ENCODE measurements at regions not wholly inside any gene's neighbourhood (a gene's known extent, or its start where the extent isn't known, plus 50 kb on each side); places are given as distances from the start of the nearest gene placed in this dataset.

- no peak overlapping the region for H3K27ac Mint-ChIP-seq
- peaks cover 31% of the 10 kb centered on the region for H3K9me3 Mint-ChIP-seq
- no peaks in the 10 kb centered on the region for H3K36me3 Mint-ChIP-seq (ENCODE audit: low read depth)
- H3K27me3 Mint-ChIP-seq (ENCODE audit: insufficient read depth): no peaks in the 10 kb centered on the region
- no peak for TF ChIP-seq CTCF (IDR thresholded peaks at IDR 0.05)
- H3K4me1 Mint-ChIP-seq (ENCODE audit: low read depth): no peaks in the 10 kb centered on the region
- no peak for DNase-seq
- no peak overlapping the region for H3K4me3 Mint-ChIP-seq
Observed at GRCh38 chr3:166489826-166490225, 652.6 kb upstream of the BCHE start.

- H3K27me3 Mint-ChIP-seq (ENCODE audit: insufficient read depth): no peaks in the 10 kb centered on the region
- peaks cover 35% of the 10 kb centered on the region for H3K9me3 Mint-ChIP-seq
- no peak for DNase-seq
- H3K27ac Mint-ChIP-seq: no peak overlapping the region
- H3K36me3 Mint-ChIP-seq (ENCODE audit: low read depth): no peaks in the 10 kb centered on the region
- H3K4me3 Mint-ChIP-seq: no peak overlapping the region
- H3K4me1 Mint-ChIP-seq (ENCODE audit: low read depth): no peaks in the 10 kb centered on the region
- no peak for TF ChIP-seq CTCF (IDR thresholded peaks at IDR 0.05)
Observed at GRCh38 chr3:166488977-166489672, 651.9 kb upstream of the BCHE start.

- Mint-ChIP-seq H3K4me3 (no peak overlapping the region), H3K4me1 (ENCODE audit: low read depth) (no peaks in the 10 kb centered on the region), H3K27ac (no peak overlapping the region), H3K36me3 (ENCODE audit: low read depth) (no peaks in the 10 kb centered on the region; the same call in 1 of the 2 replicates), H3K9me3 (peaks cover 52% of the 10 kb centered on the region), H3K27me3 (ENCODE audit: insufficient read depth) (no peaks in the 10 kb centered on the region)
- no peak for DNase-seq
- TF ChIP-seq CTCF (IDR thresholded peaks at IDR 0.05): no peak
Observed at GRCh38 chr3:166484470-166484869, 647.2 kb upstream of the BCHE start.

GRCh38 chr3:166481340-166481739 lies 644.1 kb upstream of the BCHE start:
- Mint-ChIP-seq H3K27ac (no peak overlapping the region), H3K27me3 (ENCODE audit: insufficient read depth) (no peaks in the 10 kb centered on the region), H3K4me3 (no peak overlapping the region), H3K9me3 (peaks cover 68% of the 10 kb centered on the region), H3K36me3 (ENCODE audit: low read depth) (no peaks in the 10 kb centered on the region; the same call in 1 of the 2 replicates), H3K4me1 (ENCODE audit: low read depth) (no peaks in the 10 kb centered on the region)
- no peak for TF ChIP-seq CTCF (IDR thresholded peaks at IDR 0.05)
- no peak for DNase-seq

GRCh38 chr3:166478356-166478755 lies 641.1 kb upstream of the BCHE start:
- TF ChIP-seq CTCF (IDR thresholded peaks at IDR 0.05): no peak

More at GRCh38 chr3:166478356-166478755, 641.1 kb upstream of the BCHE start:
- no peak for DNase-seq
- Mint-ChIP-seq H3K27me3 (ENCODE audit: insufficient read depth) (no peaks in the 10 kb centered on the region), H3K27ac (no peak overlapping the region), H3K4me1 (ENCODE audit: low read depth) (no peaks in the 10 kb centered on the region), H3K9me3 (peaks cover 52% of the 10 kb centered on the region), H3K36me3 (ENCODE audit: low read depth) (no peaks in the 10 kb centered on the region; the same call in 1 of the 2 replicates), H3K4me3 (no peak overlapping the region)

All from HFFc6 (cell line).